NCI-H146 (cell line): ENCODE measurements at regions not wholly inside any gene's neighbourhood (a gene's known extent, or its start where the extent isn't known, plus 50 kb on each side); places are given as distances from the start of the nearest gene placed in this dataset.

Experiments
- DNase-seq: peaks from one replicate; lab custom pipeline; 2025; lab: John Stamatoyannopoulos, UW

DNA sequence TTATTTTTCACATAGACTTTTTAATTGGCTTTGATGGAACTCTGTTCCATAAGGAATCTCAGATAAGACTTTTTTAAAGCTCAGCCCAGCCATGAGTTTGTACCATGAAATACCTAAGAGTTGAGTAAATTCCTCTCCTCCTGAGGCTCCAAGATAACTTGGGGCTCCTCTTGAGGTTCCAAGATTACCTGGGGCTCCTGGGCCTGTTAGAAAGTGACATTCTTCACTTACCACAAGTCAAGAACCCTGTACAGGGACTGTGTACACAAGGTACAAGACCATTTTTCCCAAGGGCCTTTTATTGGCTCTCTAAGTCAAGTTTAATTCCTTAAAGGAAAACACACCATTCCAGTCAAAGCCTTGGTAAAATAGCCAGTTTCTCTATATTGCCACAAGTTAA lies 111.3 kb upstream of the PRR20G start:
- DNase-seq, result no peak

DNA sequence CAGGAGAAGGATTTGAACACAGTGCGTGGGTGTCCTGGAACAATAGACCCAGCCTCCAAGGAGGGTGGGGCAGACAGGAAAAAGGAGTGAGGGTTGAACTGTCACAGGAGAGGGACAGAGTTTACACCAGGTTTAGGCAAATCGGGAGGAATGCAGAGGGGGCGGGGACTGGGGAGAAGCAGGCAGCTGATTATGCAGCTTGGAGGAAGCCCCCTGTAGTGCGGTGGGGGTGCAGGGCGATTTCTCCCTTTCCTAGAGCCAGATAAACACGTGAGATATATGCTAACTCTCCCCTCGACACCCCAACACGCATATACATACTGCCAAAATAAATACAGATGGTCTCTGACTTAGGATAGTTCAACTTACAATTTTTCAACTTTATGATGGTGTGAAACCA lies 108.6 kb upstream of the PRR20G start:
- no peak for DNase-seq

DNA sequence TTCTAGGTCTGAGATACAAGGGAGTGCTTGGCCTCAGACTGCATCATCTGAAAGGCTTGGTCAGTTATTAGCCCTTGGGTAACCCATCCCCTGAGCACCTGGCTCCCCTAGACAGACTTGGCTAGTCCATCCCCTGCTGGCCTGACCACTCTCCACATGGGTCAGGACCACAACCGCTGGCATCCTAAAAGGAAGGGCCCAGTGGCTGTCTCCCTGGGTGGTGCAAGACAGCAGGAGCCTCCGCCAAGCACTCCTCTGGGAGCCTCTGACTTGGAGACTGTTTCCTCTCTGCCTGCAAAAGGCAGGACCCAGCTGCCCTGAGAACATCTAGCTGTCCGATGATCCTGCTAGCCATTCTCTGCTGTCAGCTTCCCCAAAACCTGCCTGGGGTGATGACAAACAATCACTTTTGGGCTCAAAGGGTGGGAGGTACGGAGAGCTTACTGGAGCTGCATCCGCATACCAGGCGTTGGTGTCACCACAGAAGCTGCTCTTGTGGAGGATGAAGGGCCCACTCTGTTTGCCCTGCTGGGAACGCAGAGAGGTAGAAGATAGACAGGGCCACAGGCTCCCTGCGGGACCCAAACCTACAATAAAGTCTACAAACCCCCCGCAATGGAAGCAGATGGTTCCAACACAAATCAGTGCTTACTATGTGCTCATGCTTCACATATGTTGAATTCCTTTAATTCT lies 108.0 kb upstream of the PRR20G start:
- no peak for DNase-seq

DNA sequence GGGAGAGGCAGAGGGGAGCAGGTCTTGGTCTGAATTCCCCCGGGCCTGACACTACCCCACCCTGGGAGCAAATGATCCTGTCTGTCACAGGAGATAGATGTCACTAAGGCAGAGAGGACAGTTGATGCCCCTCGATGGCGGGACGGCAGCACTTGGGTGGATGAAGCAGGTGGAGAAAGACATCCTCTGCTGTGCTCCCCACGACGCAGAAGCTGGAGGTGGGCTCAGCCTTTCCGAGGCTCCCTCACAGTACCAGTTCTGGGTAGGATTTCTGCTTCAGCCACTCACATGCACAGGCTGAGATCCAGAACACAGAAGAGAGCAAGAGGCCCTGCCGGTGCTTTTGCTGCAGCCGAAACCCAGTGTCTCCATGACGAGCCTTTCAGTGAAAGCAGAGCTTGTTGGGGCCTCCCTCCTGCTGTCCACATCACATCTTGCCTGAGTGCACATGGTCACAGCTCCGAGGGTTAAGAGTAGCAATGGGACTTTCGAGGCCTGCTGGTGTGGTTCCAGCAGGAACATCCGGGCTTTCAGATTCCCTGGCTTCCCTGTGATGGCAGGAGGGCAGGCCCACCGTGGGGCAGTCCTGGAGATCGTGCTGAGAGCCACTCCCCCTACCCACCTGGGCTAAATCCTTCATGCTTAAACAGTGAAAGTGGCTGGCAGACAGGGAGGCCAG lies 107.3 kb upstream of the PRR20G start:
- DNase-seq, result no peak

DNA sequence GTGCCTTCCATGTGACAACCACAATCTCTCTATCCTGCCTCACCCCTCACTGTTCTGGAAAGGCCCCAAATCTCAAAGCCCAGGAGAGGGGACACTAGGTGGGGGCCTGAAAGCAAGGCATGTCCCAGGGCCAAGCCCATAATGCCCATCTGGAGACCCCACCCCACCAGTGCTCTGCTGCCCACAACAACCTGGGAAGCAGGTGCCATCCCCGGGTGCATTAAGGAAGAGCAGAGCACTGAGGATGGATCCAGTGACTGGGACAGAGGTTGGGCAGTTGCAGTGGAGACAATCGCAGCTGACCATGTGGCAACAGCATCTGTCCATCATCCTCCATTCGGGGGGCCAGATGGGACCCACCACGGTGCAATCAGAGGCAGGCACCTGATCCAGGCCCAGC lies 106.2 kb upstream of the PRR20G start:
- no peak for DNase-seq

DNA sequence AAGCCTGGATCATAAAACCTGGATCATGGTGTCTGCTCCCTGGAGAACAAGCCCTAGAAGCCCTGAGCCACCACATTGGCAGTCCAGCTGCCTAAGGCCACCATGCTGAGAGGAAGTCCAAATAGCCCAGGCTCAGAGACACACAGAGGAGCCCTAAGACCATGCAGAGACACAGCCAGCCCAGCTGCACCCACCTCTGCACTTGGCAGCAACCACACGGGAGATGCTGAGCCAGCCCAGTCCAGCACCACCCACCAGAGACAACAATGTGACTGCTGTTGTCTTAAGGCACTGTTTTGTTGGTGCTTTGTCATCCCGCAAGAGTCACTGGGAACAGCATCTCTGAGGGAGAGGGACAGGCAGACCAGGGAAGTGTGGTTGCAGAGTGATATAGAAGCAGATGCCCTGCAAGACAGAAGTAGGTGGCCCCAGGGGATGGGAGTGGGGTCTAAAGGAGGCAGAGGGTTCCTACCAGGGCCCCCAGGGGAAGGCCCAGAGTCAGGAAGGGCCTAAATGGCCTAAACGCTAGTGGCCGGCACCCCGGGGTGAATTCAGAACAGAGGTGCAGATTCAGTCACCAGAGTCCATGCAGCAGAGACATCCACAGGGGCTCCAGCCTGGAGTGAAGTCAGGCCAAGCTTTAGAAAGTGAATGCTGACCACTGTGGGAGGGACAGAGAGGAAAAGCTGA lies 105.4 kb upstream of the PRR20G start:
- DNase-seq, result no peak

DNA sequence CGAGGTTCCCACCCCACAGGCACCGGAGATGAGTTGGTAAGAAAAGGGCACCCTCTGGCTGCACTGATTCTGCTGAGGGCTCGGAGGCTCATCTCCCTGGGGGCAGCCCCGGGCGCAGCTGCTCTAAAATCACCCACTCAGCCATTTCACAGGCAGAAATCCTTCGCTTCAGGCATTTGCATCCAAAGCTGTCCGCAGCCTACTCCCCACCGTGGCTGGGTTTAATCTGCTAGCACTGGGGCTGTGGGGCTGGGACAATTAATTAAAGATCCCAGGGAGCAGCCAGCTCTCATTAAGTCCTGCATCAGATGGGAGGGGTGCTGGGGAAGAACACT lies 104.3 kb upstream of the PRR20G start:
- no peak for DNase-seq

DNA sequence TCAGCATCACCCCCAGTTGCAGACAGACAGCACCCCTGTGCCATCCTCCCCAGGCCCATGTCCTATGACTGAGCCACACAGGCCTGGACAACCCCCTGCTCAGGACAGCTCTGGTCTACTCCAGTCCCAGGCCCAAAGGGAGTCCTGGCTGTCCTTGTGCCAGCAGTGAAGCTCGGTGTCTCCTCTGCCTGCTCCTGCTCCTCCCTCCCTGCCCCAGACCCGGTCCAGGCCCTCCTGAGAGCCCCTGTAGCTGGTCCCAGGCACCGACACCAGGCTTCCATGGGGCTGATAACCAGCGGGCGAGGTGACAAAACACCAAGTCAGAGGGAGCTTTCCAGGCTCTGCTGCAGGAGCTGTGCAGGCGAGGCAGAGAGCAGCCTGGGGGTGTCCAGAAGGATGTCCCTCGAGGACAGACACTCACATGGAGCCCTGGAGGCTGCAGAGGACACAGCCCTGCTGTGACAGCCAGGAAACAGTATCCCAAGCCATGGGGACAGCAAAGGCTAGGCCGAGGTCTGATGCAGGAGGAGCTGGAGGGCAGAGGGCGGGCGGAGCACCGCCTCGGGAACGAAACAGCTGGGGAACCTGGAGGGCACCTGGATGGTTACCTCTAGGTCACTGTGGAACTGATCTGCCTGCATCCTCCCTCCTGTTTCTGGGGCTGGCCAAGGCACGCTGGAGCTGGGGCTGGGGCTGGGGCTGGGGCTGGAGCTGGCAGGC lies 103.8 kb upstream of the PRR20G start:
- DNase-seq, result no peak

DNA sequence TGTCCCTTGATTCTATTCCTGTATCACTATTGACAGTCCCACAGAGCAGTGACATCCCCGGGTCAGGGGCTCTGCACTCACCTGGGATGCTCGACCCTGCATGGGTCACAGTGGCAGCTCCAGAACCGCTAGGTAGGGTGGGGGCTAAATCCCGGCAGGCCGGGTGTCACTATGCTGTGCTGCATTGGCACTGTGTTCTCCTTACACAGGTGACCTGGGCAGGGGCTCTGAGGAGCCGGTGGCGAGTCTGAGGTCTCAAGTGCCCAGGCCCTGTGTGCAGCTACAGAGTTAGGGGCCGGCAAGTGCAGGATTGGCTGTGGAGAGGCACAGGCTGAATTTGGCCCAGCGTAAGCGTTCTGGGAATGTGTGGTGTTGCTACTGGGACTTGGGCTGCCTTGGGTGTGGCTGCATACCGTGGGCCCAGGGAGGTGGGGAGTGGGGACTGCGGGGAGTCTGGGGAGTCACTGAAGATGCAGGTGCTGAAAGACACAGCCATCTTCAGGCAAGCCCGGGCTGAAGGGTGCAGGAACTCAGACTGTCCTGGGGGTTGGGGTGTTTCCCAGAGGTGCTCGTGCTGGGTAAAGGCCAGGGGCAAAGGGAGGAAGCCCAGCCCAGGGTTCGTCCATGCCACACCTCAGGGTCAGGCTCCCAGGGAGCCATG lies 102.6 kb upstream of the PRR20G start:
- no peak for DNase-seq

DNA sequence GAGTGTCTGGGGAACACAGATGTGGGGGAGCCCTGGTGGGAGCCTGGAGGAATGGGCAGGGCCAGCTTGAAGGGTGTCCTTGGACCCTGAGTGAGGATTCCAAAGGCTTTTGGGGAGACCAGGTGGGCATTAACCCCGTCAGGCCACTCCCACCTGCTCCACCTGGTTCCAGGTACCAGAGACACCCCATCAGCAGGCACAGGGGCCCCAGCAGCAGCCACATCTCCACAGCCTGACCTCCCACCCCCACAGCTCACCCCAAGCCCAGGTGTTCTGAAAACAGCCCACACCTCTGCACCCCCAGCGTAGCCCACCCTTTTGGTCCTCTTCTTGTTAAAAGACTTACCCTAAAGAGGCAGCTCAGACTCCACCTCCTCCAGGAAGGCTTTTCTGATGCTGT lies 102.1 kb upstream of the PRR20G start:
- DNase-seq, result no peak

DNA sequence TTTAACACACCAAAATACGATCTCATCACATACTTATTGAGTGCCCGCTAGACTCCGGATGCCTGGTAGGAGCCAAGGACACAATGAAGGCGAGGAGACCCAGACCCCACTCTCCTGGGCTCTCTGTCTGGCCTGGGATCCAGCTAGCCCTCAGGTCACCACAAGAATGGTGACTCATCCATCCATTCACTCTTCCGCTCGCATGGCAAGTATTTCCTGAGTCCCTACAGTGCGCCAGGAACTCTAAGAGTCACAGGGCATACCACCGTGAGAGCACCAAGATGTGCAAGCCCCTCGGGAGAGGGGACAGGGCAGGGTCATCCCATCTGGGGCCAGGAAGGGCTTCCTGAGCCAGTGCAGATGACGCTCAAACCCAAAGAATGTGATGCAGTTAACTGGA lies 101.6 kb upstream of the PRR20G start:
- no peak for DNase-seq

DNA sequence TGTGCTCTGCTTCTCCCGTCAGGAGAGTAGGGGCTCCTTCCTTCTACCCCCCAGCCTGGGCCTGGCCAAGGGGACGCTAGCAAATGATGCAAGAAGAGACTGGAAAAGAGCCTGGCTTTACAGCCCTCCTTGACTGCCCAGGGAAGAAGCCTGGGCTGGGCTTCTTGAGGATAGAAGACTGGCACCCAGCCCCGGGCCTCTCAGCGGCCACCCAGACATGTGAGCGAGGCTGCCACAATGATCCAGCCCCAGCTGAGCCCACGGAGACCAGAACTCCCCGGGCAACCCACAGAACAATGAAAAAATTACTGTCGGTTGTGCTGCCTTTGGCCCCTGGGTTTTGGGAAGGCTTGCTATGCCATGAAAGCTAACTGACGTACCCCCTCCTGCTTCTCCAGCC lies 100.6 kb upstream of the PRR20G start:
- no peak for DNase-seq

DNA sequence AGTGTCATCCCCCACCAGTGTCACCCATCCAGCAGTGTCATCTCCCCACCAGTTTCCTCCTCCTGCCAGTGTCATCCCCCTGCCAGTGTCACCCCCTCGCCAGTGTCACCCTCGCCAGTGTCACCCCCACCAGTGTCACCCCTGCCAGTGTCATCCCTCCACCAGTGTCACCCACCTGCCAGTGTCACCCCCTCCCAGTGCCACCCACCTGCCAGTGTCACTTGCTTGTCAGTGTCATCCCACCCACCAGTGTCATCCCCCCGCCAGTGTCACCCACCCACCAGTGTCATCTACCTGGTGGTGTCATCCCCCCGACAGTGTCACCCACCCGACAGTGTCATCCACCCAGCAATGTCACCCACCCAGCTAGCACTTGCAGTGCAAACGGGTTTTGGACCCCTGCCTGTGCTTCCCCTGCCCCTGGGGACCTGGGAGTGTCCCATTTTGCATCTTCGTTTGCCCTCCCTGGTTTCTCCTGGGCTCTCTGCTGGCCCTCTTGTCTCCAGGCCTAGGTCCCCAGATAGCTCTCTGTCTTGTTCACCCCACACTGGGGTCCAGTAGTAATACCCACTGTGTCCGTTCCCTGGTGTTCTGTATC lies 99.8 kb upstream of the PRR20G start:
- DNase-seq, result no peak

DNA sequence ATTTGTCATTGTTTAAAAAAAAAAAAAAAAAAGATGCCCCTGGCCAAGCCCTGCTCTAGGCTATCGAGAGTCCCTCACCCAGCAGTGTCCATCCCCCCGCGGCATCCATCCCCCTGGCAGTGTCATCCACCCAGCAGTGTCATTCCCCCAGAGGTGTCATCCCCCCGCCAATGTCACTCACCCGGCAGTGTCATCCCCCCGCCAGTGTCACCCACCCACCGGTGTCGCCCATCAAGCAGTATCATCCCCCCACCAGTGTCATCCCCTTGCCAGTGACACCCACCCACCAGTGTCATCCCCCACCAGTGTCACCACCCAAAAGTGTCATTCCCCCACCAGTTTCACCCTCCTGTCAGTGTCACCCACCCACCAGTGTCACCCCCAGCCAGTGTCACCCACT lies 99.3 kb upstream of the PRR20G start:
- DNase-seq, result no peak

DNA sequence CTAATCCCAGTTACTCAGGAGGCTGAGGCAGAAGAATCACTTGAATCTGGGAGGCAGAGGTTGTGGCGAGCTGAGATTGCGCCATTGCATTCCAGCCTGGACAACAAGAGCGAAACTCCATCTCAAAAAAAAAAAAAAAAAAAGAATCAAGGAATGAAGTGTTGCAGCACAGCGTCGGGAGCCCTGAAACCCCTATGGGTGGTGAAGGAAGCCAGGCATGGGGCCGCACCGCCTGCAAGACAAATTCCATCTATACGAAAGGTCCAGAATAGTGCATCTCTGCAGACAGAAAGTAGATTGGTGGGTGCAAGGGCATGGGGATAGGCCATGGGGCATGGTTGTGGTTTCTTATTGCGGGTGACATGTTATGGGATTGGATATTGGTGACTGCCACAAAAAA lies 98.6 kb upstream of the PRR20G start:
- no peak for DNase-seq

DNA sequence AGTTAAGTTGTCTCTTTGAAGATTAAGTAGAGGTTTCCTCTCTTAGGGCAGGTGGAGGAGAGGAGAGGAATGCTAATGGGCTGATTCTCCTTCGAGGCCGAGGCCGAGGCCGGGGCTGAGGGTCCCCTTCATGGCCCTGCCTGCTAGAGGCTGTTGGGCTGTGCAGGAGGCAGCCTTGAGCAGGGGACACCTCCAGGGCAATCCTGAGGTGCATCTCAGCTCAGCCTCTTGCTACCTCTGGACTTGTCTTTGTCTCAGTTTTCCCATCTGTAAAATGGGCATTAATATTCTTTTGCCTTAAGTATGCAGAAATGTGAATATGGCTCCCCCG lies 97.7 kb upstream of the PRR20G start:
- no peak for DNase-seq

DNA sequence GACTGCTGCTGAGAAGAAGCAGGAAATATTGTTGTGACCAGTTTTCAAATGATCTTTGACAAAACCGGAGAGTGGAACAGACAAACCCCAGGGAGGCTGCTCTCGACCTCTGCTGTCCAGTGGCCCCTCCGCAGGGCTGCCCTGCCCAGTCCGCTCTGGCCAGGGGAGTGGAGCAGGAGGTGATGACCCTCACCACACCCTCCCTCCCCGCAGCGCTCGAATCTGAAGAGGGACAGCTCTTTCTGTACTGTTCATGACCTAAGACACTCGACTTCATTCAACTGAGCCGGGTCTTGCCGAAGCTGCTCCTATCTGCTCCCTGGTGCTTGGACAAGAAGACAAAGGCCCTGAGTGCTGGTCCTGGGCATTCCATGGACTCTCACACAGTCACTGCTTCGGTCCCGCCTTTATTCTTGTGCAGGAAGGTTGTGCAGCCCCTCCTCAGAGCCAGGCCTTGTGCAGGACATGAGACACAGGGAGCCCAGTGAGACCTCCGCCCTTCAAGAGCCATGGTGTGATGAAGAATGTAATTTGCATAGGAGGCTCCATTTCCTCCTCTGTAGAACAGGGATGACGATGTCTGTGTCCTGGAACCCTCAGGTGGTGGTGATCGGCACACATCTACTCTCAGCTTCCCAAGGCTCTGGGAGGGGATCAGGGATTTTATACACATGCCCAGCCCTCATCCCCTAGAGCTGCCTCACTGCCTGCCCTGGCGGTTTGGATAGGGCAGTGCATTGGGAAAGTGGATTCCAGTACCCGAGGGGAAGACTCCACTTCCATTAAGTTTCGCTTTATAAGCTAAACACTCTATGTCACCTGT lies 97.1 kb upstream of the PRR20G start:
- DNase-seq, result no peak

DNA sequence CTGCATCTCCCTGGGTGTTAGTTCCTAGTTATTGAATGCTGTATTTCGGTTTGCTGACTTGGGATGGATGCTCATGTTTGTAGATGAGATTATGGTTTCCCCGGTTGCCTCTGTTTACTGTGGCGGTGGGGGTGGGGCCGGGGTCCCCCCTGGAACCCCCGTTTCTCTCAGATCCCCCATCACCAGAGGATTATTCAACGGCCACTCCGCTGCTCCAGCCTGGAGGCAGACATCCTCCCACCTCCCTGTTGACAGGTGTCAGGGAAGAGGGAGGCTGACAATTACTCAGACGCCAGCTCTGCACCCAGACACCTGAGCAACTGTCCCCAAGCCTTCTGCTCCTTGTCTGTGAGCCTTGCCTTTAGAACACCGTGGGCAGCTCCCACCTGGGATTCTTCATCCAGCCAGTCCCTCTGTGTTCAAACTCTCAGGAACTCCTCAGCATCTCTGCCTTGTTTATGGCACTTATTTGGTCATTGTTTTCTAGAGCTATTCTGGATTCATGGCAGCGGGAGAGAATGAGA lies 95.9 kb upstream of the PRR20G start:
- DNase-seq, result no peak

DNA sequence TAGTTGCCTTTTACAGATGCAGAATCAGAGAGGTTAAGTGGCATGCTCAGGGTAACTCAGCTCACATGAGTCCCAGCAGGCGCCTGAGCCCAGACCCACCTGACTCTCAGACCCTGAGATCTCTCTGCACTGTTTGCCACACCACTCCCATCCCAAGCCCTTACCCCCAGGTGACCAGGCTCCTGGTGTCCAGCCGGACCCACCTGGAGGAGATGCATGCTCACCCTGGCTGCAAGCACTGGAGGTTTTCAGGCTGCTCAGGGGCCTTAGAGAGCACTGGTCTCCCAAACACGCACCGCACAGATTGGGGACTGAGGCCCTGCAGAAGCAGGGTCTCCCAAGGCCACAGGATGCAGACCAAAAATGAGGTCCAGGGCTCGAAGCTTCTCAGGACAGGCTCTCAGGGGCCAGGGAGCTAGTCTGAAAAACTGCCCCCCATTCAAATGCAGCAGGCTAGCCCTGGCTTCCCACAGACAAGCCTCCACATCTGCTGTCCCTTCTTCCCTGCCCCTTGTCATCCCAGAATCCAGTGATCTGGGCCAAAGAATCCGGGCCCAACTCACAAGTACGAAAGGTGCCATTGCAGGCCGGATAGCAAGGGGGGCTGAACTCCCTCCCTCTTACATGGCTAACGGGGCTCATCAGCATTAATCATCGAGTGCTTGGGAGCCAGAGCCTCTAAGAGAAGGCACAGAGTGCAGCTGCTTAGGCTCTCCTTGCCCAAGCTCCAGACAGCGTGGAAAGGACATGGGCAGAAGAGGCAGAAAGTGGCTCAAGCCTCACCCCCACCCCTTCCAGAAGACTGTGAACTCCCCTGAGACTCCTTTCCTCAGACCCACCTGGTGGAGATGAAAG lies 90.2 kb upstream of the PRR20G start:
- no peak for DNase-seq
